ENCODE measurements at regions not wholly inside any gene's neighbourhood (a gene's known extent, or its start where the extent isn't known, plus 50 kb on each side); places are given as distances from the start of the nearest gene placed in this dataset.

- H3K9me3 ChIP-seq, result no peaks in the 10 kb centered on the region
- no peak for TF ChIP-seq CTCF (IDR thresholded peaks at IDR 0.05)
- ATAC-seq (ENCODE audit: insufficient number of reproducible peaks, low FRiP score, low read depth), result no peak
- no peak overlapping the region for H3K4me3 ChIP-seq
- H3K27me3 ChIP-seq (replicated peaks; ENCODE audit: insufficient read depth), result no peaks in the 10 kb centered on the region
- no peak for DNase-seq (ENCODE audit: low spot score)
- H3K27ac ChIP-seq, result no peak overlapping the region
- no peaks in the 10 kb centered on the region for H3K36me3 ChIP-seq
- H3K4me1 ChIP-seq (ENCODE audit: control insufficient read depth in 1 of 2, low read depth in 2 of 2), result no peaks in the 10 kb centered on the region
These were observed 125.5 kb upstream of the HNRNPU start for GRCh38 chr1:244989813-244990212.

GRCh38 chr1:244988521-244988920 lies 124.2 kb upstream of the HNRNPU start:
- H3K4me1 ChIP-seq (ENCODE audit: control insufficient read depth in 1 of 2, low read depth in 2 of 2), result no peaks in the 10 kb centered on the region
- H3K27ac ChIP-seq, result no peak overlapping the region
- ATAC-seq (ENCODE audit: insufficient number of reproducible peaks, low FRiP score, low read depth) (no peak), DNase-seq (ENCODE audit: low spot score) (no peak)
- H3K9me3 ChIP-seq, result no peaks in the 10 kb centered on the region
- no peaks in the 10 kb centered on the region for H3K36me3 ChIP-seq
- H3K27me3 ChIP-seq (replicated peaks; ENCODE audit: insufficient read depth), result no peaks in the 10 kb centered on the region
- no peak overlapping the region for H3K4me3 ChIP-seq
- TF ChIP-seq CTCF (IDR thresholded peaks at IDR 0.05), result no peak

- Histone ChIP-seq H3K4me3 (no peak overlapping the region), H3K27me3 (replicated peaks; ENCODE audit: insufficient read depth) (no peaks in the 10 kb centered on the region), H3K36me3 (no peaks in the 10 kb centered on the region), H3K9me3 (no peaks in the 10 kb centered on the region), H3K27ac (no peak overlapping the region), H3K4me1 (ENCODE audit: control insufficient read depth in 1 of 2, low read depth in 2 of 2) (no peaks in the 10 kb centered on the region)
- no peak for TF ChIP-seq CTCF (IDR thresholded peaks at IDR 0.05)
- ATAC-seq (ENCODE audit: insufficient number of reproducible peaks, low FRiP score, low read depth) (no peak), DNase-seq (ENCODE audit: low spot score) (no peak)
These were observed 116.3 kb upstream of the HNRNPU start for GRCh38 chr1:244980605-244981004.

- Histone ChIP-seq H3K4me1 (ENCODE audit: control insufficient read depth in 1 of 2, low read depth in 2 of 2) (no peaks in the 10 kb centered on the region), H3K36me3 (no peaks in the 10 kb centered on the region), H3K27ac (no peak overlapping the region), H3K9me3 (no peaks in the 10 kb centered on the region), H3K27me3 (replicated peaks; ENCODE audit: insufficient read depth) (no peaks in the 10 kb centered on the region), H3K4me3 (no peak overlapping the region)
- ATAC-seq (ENCODE audit: insufficient number of reproducible peaks, low FRiP score, low read depth), result no peak
- TF ChIP-seq CTCF (IDR thresholded peaks at IDR 0.05), result no peak
- DNase-seq (ENCODE audit: low spot score), result no peak
These were observed 110.2 kb upstream of the HNRNPU start for GRCh38 chr1:244974550-244974949.

GRCh38 chr1:244974106-244974505 lies 109.8 kb upstream of the HNRNPU start:
- H3K36me3 ChIP-seq, result no peaks in the 10 kb centered on the region
- H3K27ac ChIP-seq, result no peak overlapping the region
- ATAC-seq (ENCODE audit: insufficient number of reproducible peaks, low FRiP score, low read depth) (no peak), DNase-seq (ENCODE audit: low spot score) (no peak)
- H3K9me3 ChIP-seq, result no peaks in the 10 kb centered on the region
- peaks cover 0 to under 1% of the 10 kb centered on the region in 2 donors for H3K4me1 ChIP-seq (ENCODE audit: control insufficient read depth in 1 of 2, low read depth in 2 of 2)
- no peaks in the 10 kb centered on the region for H3K27me3 ChIP-seq (replicated peaks; ENCODE audit: insufficient read depth)
- no peak for TF ChIP-seq CTCF (IDR thresholded peaks at IDR 0.05)
- no peak overlapping the region for H3K4me3 ChIP-seq

Data from thoracic aorta (tissue), 2 donors.